ENCODE measurements at regions not wholly inside any gene's neighbourhood (a gene's known extent, or its start where the extent isn't known, plus 50 kb on each side); places are given as distances from the start of the nearest gene placed in this dataset.

DNA sequence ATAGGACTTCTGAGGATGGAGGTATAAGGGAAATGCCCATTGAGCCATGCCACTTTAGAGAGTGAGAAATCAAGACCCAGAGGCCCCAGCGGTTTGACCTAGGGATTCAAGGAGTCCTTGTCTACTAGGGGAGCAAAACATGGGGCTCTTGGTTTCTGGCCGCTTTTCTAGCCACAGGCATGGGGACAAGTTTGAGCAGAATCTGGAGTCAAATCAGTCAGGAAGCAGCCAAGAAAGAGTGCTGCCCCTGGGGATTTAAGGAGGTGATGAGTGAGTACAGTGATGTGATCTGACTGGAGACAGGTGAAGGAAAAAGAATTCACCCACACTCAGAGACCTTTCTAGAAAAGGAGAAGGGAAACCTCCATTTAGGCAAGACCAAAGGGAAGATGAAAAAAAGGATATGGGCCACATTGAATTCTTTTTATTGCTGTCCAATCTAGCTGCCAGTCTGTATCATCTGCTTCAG lies 244.0 kb upstream of the TBC1D5 start:
- no peaks in the 10 kb centered on the region for H3K79me2 ChIP-seq (ENCODE audit: insufficient read depth, low read length)
- H3K9ac ChIP-seq (ENCODE audit: low read length): no peak overlapping the region
- no peaks in the 10 kb centered on the region for H4K20me1 ChIP-seq (ENCODE audit: low read depth, low read length)
- no peak overlapping the region for H3K27ac ChIP-seq (ENCODE audit: low read depth, low read length)
- no peak overlapping the region for H2AFZ ChIP-seq (ENCODE audit: low read depth, low read length, severe bottlenecking)
- H3K36me3 ChIP-seq (ENCODE audit: low read length): no peaks in the 10 kb centered on the region
- no peaks in the 10 kb centered on the region for H3F3A ChIP-seq (ENCODE audit: insufficient read depth)
- H3K9me2 ChIP-seq (replicated peaks; ENCODE audit: insufficient read depth, low read length): no peaks in the 10 kb centered on the region; the same call in 1 of the 2 replicates
- H3K27me3 ChIP-seq (ENCODE audit: low read length): no peaks in the 10 kb centered on the region; the same call in 1 of the 2 replicates
- no peak for TF ChIP-seq EZH2phosphoT487 (conservative IDR thresholded peaks at IDR 0.05; ENCODE audit: low read length)
- no peak for TF ChIP-seq CTCF (IDR thresholded peaks at IDR 0.05; ENCODE audit: insufficient read depth, low read length, poor library complexity, severe bottlenecking)
- no peaks in the 10 kb centered on the region for H3K9me3 ChIP-seq (ENCODE audit: insufficient read depth, low read length)
- H3K4me3 ChIP-seq (ENCODE audit: insufficient read depth, low read length, poor library complexity, severe bottlenecking): no peak overlapping the region
- no peak overlapping the region for H3K4me2 ChIP-seq (ENCODE audit: low read depth, low read length, poor library complexity, severe bottlenecking)

GRCh38 chr3:17985658-17986347 lies 243.4 kb upstream of the TBC1D5 start:
- Histone ChIP-seq H3K79me2 (ENCODE audit: insufficient read depth, low read length) (no peaks in the 10 kb centered on the region), H3K9me2 (replicated peaks; ENCODE audit: insufficient read depth, low read length) (no peaks in the 10 kb centered on the region; the same call in 1 of the 2 replicates), H3K27ac (ENCODE audit: low read depth, low read length) (no peak overlapping the region), H4K20me1 (ENCODE audit: low read depth, low read length) (no peaks in the 10 kb centered on the region), H3K27me3 (ENCODE audit: low read length) (no peaks in the 10 kb centered on the region; the same call in 1 of the 2 replicates), H3K9me3 (ENCODE audit: insufficient read depth, low read length) (no peaks in the 10 kb centered on the region), H3K36me3 (ENCODE audit: low read length) (no peaks in the 10 kb centered on the region), H3K4me3 (ENCODE audit: insufficient read depth, low read length, poor library complexity, severe bottlenecking) (no peak overlapping the region), H2AFZ (ENCODE audit: low read depth, low read length, severe bottlenecking) (no peak overlapping the region), H3K4me2 (ENCODE audit: low read depth, low read length, poor library complexity, severe bottlenecking) (no peak overlapping the region), H3K9ac (ENCODE audit: low read length) (no peak overlapping the region), H3F3A (ENCODE audit: insufficient read depth) (no peaks in the 10 kb centered on the region)
- TF ChIP-seq EZH2phosphoT487 (conservative IDR thresholded peaks at IDR 0.05; ENCODE audit: low read length) (no peak), CTCF (IDR thresholded peaks at IDR 0.05; ENCODE audit: insufficient read depth, low read length, poor library complexity, severe bottlenecking) (no peak)

GRCh38 chr3:17983106-17983505 lies 240.7 kb upstream of the TBC1D5 start:
- no peaks in the 10 kb centered on the region for H3F3A ChIP-seq (ENCODE audit: insufficient read depth)
- no peaks in the 10 kb centered on the region for H3K36me3 ChIP-seq (ENCODE audit: low read length)
- TF ChIP-seq EZH2phosphoT487 (conservative IDR thresholded peaks at IDR 0.05; ENCODE audit: low read length) (no peak), CTCF (IDR thresholded peaks at IDR 0.05; ENCODE audit: insufficient read depth, low read length, poor library complexity, severe bottlenecking) (no peak)
- H3K79me2 ChIP-seq (ENCODE audit: insufficient read depth, low read length): no peaks in the 10 kb centered on the region
- no peaks in the 10 kb centered on the region; the same call in 1 of the 2 replicates for H3K9me2 ChIP-seq (replicated peaks; ENCODE audit: insufficient read depth, low read length)
- no peak overlapping the region for H2AFZ ChIP-seq (ENCODE audit: low read depth, low read length, severe bottlenecking)
- no peak overlapping the region for H3K4me3 ChIP-seq (ENCODE audit: insufficient read depth, low read length, poor library complexity, severe bottlenecking)
- H3K4me2 ChIP-seq (ENCODE audit: low read depth, low read length, poor library complexity, severe bottlenecking): no peak overlapping the region
- no peaks in the 10 kb centered on the region for H3K9me3 ChIP-seq (ENCODE audit: insufficient read depth, low read length)
- H3K9ac ChIP-seq (ENCODE audit: low read length): no peak overlapping the region
- H3K27me3 ChIP-seq (ENCODE audit: low read length): no peaks in the 10 kb centered on the region; the same call in 1 of the 2 replicates
- no peak overlapping the region for H3K27ac ChIP-seq (ENCODE audit: low read depth, low read length)
- H4K20me1 ChIP-seq (ENCODE audit: low read depth, low read length): no peaks in the 10 kb centered on the region

All from SU-DHL-6 (cell line).